HEK293 (cell line): ENCODE measurements at regions not wholly inside any gene's neighbourhood (a gene's known extent, or its start where the extent isn't known, plus 50 kb on each side); places are given as distances from the start of the nearest gene placed in this dataset.

Experiments
- CTCF ChIA-PET: fragments of 350-600 bp; formaldehyde crosslinking; extraction: SDS; loops from one replicate; lab custom pipeline; 2021; ENCODE audit warnings: antibody characterized with exemption; lab: Yijun Ruan, JAX
- POLR2A ChIA-PET: fragments of 300-600 bp; formaldehyde crosslinking; extraction: SDS; loops from one replicate; lab custom pipeline; 2020; ENCODE audit warnings: antibody characterized with exemption, inconsistent platforms; lab: Yijun Ruan, JAX
- H3K27ac ChIP-seq: fragments of 200-500 bp; sonication (Bioruptor generic); 2 replicates; pipeline ENCODE4 v1.5.1; 2014; ENCODE audit warnings: low read depth, low read length, control low read depth, inconsistent platforms; ENCODE audit errors: extremely low read depth
- H3K36me3 ChIP-seq, 2 experiments: fragments of 200-500 bp in 1 of 2; sonication (Bioruptor generic) in 1 of 2; 1 replicate in 1 of 2; 2 replicates in 1 of 2; pipeline ENCODE4 v1.5.1; 2014 to 2017; ENCODE audit warnings: inconsistent platforms in 2 of 2, low read length in 2 of 2; ENCODE audit not compliant: control insufficient read depth in 2 of 2, insufficient read depth in 1 of 2
- H3K4me1 ChIP-seq: fragments of 200-500 bp; sonication (Bioruptor generic); 2 replicates; pipeline ENCODE4 v1.5.1; 2014; ENCODE audit warnings: mild to moderate bottlenecking, low read length, inconsistent platforms; ENCODE audit not compliant: control insufficient read depth, insufficient read depth
- H3K4me3 ChIP-seq: 2 replicates; pipeline ENCODE4 v1.5.1; 2011; ENCODE audit warnings: low read depth, mild to moderate bottlenecking, control low read depth, low read length, moderate library complexity
- H3K9me3 ChIP-seq: fragments of 200-500 bp; sonication (Bioruptor generic); 2 replicates; pipeline ENCODE4 v1.5.1; 2014; ENCODE audit warnings: low read depth, low read length, inconsistent platforms; ENCODE audit not compliant: control insufficient read depth, insufficient read depth
- EGR2 ChIP-seq: fragments of 450-650 bp; formaldehyde crosslinking; IDR thresholded peaks from 2 replicates; pipeline ENCODE4 v1.5.1; 2016; ENCODE audit warnings: low read depth, missing biosample characterization, missing genetic modification characterization
- GFI1B ChIP-seq: fragments of 450-650 bp; formaldehyde crosslinking; IDR thresholded peaks from 2 replicates; pipeline ENCODE4 v1.5.1; 2016; ENCODE audit warnings: missing biosample characterization, missing genetic modification characterization
- GLIS1 ChIP-seq: fragments of 450-650 bp; formaldehyde crosslinking; IDR thresholded peaks from 2 replicates; pipeline ENCODE4 v1.5.1; 2016; ENCODE audit warnings: missing biosample characterization, missing genetic modification characterization
- KLF16 ChIP-seq: fragments of 450-650 bp; formaldehyde crosslinking; IDR thresholded peaks from 2 replicates; pipeline ENCODE4 v1.5.1; 2017; ENCODE audit warnings: missing biosample characterization, missing genetic modification characterization
- ZBTB6 ChIP-seq: fragments of 450-650 bp; formaldehyde crosslinking; IDR thresholded peaks from 2 replicates; pipeline ENCODE4 v1.5.1; 2017; ENCODE audit warnings: missing biosample characterization, missing genetic modification characterization
- ZFP69B ChIP-seq: fragments of 450-650 bp; formaldehyde crosslinking; IDR thresholded peaks from 2 replicates; pipeline ENCODE4 v1.5.1; 2016; ENCODE audit warnings: missing biosample characterization, missing genetic modification characterization
- ZNF148 ChIP-seq: fragments of 450-650 bp; formaldehyde crosslinking; IDR thresholded peaks from 2 replicates; pipeline ENCODE4 v1.5.0; 2017; ENCODE audit warnings: missing biosample characterization, missing genetic modification characterization, borderline replicate concordance
- ZNF292 ChIP-seq: fragments of 450-650 bp; formaldehyde crosslinking; IDR thresholded peaks from 2 replicates; pipeline ENCODE4 v1.5.1; 2016; ENCODE audit warnings: low read depth, missing biosample characterization, missing genetic modification characterization, borderline replicate concordance
- ZNF311 ChIP-seq: fragments of 450-650 bp; formaldehyde crosslinking; IDR thresholded peaks from 2 replicates; pipeline ENCODE4 v1.5.1; 2017; ENCODE audit warnings: missing biosample characterization, missing genetic modification characterization, borderline replicate concordance
- ZNF548 ChIP-seq: fragments of 450-650 bp; formaldehyde crosslinking; IDR thresholded peaks from 2 replicates; pipeline ENCODE4 v1.5.1; 2016; ENCODE audit warnings: missing biosample characterization, missing genetic modification characterization
- ZNF561 ChIP-seq: fragments of 450-650 bp; IDR thresholded peaks from 2 replicates; pipeline ENCODE4 v1.5.1; 2018; ENCODE audit warnings: missing biosample characterization, missing genetic modification characterization, borderline replicate concordance
- ZNF768 ChIP-seq: fragments of 450-650 bp; formaldehyde crosslinking; IDR thresholded peaks from 2 replicates; pipeline ENCODE4 v1.5.1; 2018; ENCODE audit warnings: missing biosample characterization, mild to moderate bottlenecking, missing genetic modification characterization
- ZNF785 ChIP-seq: fragments of 450-650 bp; formaldehyde crosslinking; IDR thresholded peaks from 2 replicates; pipeline ENCODE4 v1.5.1; 2016; ENCODE audit warnings: missing biosample characterization, missing genetic modification characterization
- TF ChIP-seq, protein P1 (sequence below): fragments of 450-650 bp; formaldehyde crosslinking; IDR thresholded peaks from 2 replicates; pipeline ENCODE4 v1.5.1; 2016; ENCODE audit warnings: missing biosample characterization, missing genetic modification characterization, low read depth
- TF ChIP-seq, protein P2 (sequence below): fragments of 450-650 bp; formaldehyde crosslinking; IDR thresholded peaks from 2 replicates; pipeline ENCODE4 v1.5.1; 2016; ENCODE audit warnings: missing biosample characterization, missing genetic modification characterization
- TF ChIP-seq, protein P3 (sequence below): fragments of 450-650 bp; formaldehyde crosslinking; IDR thresholded peaks from 2 replicates; pipeline ENCODE4 v1.5.1; 2016; ENCODE audit warnings: missing biosample characterization, missing genetic modification characterization
- TF ChIP-seq, protein P4 (sequence below): fragments of 450-650 bp; formaldehyde crosslinking; IDR thresholded peaks from 2 replicates; pipeline ENCODE4 v1.5.1; 2016; ENCODE audit warnings: missing biosample characterization, missing genetic modification characterization

DNA sequence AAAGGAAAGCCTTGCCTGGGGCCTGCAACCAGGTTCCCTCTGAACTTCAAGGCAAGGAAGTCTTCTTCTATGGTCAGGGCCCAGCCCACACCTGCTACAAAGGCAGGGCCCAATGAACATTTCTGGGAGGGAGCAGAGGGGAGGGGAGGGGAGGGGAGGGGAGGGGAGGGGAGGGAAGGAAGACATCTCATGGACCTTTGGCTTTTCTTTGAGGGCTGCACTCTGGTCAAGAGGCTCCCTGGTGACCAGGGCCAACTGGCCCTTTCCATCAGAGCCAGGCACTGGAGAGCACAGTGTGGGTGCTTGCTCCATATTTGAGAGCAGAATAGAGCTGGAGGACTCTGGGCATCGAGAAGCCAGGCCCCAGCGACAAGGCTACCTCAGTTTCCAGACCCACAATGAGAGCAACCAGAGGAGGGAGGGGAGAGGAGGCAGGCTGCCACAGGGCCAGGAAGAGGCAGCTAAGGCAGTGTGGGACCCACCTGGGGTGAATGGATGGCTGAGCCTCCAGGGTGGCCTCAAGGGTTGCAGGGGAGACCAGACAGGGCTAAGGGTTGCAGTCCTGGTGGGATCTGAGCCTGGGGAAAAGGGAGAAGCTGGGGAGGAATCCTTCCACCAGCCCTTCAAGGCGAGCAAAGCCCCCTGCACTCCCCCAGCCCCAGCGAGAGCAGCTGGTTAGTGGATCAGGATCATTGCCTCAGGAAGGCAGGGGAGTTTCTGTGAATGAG lies 84.8 kb downstream of the MRPL14 start:
- H3K36me3 ChIP-seq, result no peaks in the 10 kb centered on the region
- POLR2A ChIA-PET, result interaction anchor here (0.7 to 2.2 kb wide), 4 partner anchors 15 to 272 kb away, joined by 3 to 12 read pairs (median 7); partner anchors contain the start of gene VEGFA
- H3K4me1 ChIP-seq, result peaks cover 7% of the 10 kb centered on the region; the same call in 1 of the 2 replicates
- no peak overlapping the region for H3K4me3 ChIP-seq
- H3K9me3 ChIP-seq, result no peaks in the 10 kb centered on the region
- CTCF ChIA-PET, result interaction anchor here (0.6 to 3.0 kb wide), 12 partner anchors 8 to 213 kb away, joined by 3 to 16 read pairs (median 5); no protein-coding TSS in a partner anchor
- no peak for TF ChIP-seq GFI1B (tag by site-specific recombination)
- no peak for TF ChIP-seq ZBTB6 (tag by site-specific recombination)
- TF ChIP-seq, protein P1, sequence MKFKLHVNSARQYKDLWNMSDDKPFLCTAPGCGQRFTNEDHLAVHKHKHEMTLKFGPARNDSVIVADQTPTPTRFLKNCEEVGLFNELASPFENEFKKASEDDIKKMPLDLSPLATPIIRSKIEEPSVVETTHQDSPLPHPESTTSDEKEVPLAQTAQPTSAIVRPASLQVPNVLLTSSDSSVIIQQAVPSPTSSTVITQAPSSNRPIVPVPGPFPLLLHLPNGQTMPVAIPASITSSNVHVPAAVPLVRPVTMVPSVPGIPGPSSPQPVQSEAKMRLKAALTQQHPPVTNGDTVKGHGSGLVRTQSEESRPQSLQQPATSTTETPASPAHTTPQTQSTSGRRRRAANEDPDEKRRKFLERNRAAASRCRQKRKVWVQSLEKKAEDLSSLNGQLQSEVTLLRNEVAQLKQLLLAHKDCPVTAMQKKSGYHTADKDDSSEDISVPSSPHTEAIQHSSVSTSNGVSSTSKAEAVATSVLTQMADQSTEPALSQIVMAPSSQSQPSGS (tag by site-specific recombination), result no peak
- TF ChIP-seq, protein P2, sequence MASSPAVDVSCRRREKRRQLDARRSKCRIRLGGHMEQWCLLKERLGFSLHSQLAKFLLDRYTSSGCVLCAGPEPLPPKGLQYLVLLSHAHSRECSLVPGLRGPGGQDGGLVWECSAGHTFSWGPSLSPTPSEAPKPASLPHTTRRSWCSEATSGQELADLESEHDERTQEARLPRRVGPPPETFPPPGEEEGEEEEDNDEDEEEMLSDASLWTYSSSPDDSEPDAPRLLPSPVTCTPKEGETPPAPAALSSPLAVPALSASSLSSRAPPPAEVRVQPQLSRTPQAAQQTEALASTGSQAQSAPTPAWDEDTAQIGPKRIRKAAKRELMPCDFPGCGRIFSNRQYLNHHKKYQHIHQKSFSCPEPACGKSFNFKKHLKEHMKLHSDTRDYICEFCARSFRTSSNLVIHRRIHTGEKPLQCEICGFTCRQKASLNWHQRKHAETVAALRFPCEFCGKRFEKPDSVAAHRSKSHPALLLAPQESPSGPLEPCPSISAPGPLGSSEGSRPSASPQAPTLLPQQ (tag by site-specific recombination), result peak; percentile 92
- TF ChIP-seq, protein P3, sequence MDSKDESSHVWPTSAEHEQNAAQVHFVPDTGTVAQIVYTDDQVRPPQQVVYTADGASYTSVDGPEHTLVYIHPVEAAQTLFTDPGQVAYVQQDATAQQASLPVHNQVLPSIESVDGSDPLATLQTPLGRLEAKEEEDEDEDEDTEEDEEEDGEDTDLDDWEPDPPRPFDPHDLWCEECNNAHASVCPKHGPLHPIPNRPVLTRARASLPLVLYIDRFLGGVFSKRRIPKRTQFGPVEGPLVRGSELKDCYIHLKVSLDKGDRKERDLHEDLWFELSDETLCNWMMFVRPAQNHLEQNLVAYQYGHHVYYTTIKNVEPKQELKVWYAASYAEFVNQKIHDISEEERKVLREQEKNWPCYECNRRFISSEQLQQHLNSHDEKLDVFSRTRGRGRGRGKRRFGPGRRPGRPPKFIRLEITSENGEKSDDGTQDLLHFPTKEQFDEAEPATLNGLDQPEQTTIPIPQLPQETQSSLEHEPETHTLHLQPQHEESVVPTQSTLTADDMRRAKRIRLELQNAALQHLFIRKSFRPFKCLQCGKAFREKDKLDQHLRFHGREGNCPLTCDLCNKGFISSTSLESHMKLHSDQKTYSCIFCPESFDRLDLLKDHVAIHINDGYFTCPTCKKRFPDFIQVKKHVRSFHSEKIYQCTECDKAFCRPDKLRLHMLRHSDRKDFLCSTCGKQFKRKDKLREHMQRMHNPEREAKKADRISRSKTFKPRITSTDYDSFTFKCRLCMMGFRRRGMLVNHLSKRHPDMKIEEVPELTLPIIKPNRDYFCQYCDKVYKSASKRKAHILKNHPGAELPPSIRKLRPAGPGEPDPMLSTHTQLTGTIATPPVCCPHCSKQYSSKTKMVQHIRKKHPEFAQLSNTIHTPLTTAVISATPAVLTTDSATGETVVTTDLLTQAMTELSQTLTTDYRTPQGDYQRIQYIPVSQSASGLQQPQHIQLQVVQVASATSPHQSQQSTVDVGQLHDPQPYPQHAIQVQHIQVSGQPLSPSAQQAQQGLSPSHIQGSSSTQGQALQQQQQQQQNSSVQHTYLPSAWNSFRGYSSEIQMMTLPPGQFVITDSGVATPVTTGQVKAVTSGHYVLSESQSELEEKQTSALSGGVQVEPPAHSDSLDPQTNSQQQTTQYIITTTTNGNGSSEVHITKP (tag by site-specific recombination), result no peak
- no peak for TF ChIP-seq ZNF785 (tag by site-specific recombination)
- no peak for TF ChIP-seq ZNF292
- TF ChIP-seq GLIS1, result no peak
- TF ChIP-seq ZNF311 (tag by site-specific recombination), result no peak
- no peak for TF ChIP-seq ZNF148
- TF ChIP-seq ZFP69B (tag by site-specific recombination), result peak; percentile 84
- no peak for TF ChIP-seq ZNF548 (tag by site-specific recombination)
- TF ChIP-seq ZNF768 (tag by site-specific recombination), result no peak
- TF ChIP-seq EGR2, result no peak
- no peak for TF ChIP-seq KLF16 (tag by site-specific recombination)
- no peak for TF ChIP-seq ZNF561 (tag by site-specific recombination)
- TF ChIP-seq, protein P4, sequence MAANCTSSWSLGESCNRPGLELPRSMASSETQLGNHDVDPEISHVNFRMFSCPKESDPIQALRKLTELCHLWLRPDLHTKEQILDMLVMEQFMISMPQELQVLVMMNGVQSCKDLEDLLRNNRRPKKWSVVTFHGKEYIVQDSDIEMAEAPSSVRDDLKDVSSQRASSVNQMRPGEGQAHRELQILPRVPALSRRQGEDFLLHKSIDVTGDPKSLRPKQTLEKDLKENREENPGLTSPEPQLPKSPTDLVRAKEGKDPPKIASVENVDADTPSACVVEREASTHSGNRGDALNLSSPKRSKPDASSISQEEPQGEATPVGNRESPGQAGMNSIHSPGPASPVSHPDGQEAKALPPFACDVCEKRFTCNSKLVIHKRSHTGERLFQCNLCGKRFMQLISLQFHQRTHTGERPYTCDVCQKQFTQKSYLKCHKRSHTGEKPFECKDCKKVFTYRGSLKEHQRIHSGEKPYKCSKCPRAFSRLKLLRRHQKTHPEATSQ (tag by site-specific recombination), result no peak
- TF ChIP-seq, all 188 proteins: peak for 2
- no peak overlapping the region for H3K27ac ChIP-seq
